ENCODE measurements at regions not wholly inside any gene's neighbourhood (a gene's known extent, or its start where the extent isn't known, plus 50 kb on each side); places are given as distances from the start of the nearest gene placed in this dataset.

DNA sequence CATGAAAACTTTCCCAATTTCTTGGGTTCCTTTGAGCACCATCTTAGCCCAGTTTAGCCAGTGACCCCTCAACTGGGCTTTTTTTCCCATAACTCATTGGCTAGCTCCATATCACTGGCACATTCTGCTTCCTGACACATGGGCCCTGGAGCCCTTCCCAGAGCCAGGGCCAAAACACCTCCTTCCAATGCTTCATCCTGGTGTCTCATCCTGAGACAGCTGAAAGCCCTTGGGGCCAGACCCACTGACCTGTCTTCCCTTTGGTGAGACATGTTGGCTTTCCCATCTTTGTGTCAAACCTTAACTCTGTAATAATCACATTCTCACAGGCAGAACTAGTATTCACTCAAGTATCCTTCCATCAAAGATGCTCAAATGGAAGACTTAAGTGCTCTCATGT, 82.6 kb upstream of the SMAD3 start:
- no peak for TF ChIP-seq RAD21 (IDR thresholded peaks at IDR 0.05; ENCODE audit: low read depth)
- no peak for TF ChIP-seq FOXM1 (IDR thresholded peaks at IDR 0.05; ENCODE audit: borderline replicate concordance, low read depth)
- TF ChIP-seq TAF1 (IDR thresholded peaks at IDR 0.05; ENCODE audit: low read depth) = no peak
- no peak for TF ChIP-seq YY1 (IDR thresholded peaks at IDR 0.05; ENCODE audit: low read depth)
- TF ChIP-seq, protein P1, sequence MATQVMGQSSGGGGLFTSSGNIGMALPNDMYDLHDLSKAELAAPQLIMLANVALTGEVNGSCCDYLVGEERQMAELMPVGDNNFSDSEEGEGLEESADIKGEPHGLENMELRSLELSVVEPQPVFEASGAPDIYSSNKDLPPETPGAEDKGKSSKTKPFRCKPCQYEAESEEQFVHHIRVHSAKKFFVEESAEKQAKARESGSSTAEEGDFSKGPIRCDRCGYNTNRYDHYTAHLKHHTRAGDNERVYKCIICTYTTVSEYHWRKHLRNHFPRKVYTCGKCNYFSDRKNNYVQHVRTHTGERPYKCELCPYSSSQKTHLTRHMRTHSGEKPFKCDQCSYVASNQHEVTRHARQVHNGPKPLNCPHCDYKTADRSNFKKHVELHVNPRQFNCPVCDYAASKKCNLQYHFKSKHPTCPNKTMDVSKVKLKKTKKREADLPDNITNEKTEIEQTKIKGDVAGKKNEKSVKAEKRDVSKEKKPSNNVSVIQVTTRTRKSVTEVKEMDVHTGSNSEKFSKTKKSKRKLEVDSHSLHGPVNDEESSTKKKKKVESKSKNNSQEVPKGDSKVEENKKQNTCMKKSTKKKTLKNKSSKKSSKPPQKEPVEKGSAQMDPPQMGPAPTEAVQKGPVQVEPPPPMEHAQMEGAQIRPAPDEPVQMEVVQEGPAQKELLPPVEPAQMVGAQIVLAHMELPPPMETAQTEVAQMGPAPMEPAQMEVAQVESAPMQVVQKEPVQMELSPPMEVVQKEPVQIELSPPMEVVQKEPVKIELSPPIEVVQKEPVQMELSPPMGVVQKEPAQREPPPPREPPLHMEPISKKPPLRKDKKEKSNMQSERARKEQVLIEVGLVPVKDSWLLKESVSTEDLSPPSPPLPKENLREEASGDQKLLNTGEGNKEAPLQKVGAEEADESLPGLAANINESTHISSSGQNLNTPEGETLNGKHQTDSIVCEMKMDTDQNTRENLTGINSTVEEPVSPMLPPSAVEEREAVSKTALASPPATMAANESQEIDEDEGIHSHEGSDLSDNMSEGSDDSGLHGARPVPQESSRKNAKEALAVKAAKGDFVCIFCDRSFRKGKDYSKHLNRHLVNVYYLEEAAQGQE (IDR thresholded peaks at IDR 0.05; ENCODE audit: low read depth) = no peak
- TF ChIP-seq, protein P2, sequence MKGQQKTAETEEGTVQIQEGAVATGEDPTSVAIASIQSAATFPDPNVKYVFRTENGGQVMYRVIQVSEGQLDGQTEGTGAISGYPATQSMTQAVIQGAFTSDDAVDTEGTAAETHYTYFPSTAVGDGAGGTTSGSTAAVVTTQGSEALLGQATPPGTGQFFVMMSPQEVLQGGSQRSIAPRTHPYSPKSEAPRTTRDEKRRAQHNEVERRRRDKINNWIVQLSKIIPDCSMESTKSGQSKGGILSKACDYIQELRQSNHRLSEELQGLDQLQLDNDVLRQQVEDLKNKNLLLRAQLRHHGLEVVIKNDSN (IDR thresholded peaks at IDR 0.05) = no peak
- TF ChIP-seq CREB1 (IDR thresholded peaks at IDR 0.05; ENCODE audit: low read depth) = no peak
- no peak for TF ChIP-seq EGR1 (IDR thresholded peaks at IDR 0.05)
- TF ChIP-seq EP300 (IDR thresholded peaks at IDR 0.05; ENCODE audit: borderline replicate concordance) = no peak
- TF ChIP-seq TCF12 (IDR thresholded peaks at IDR 0.05; ENCODE audit: low read depth) = no peak
- TF ChIP-seq CEBPB (IDR thresholded peaks at IDR 0.05) = no peak
- no peak for TF ChIP-seq TEAD4 (IDR thresholded peaks at IDR 0.05)
- TF ChIP-seq, protein P3, sequence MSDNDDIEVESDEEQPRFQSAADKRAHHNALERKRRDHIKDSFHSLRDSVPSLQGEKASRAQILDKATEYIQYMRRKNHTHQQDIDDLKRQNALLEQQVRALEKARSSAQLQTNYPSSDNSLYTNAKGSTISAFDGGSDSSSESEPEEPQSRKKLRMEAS (IDR thresholded peaks at IDR 0.05) = no peak
